ES-I3 (cell line): ENCODE measurements at regions not wholly inside any gene's neighbourhood (a gene's known extent, or its start where the extent isn't known, plus 50 kb on each side); places are given as distances from the start of the nearest gene placed in this dataset.

Experiments
- H3K36me3 ChIP-seq: 2 replicates; pipeline ENCODE4 v1.6.1; 2013; ENCODE audit warnings: mild to moderate bottlenecking, low read length, control low read depth, moderate library complexity; ENCODE audit not compliant: insufficient read depth
- H3K4me1 ChIP-seq: 2 replicates; pipeline ENCODE4 v1.6.1; 2013; ENCODE audit warnings: mild to moderate bottlenecking, control low read depth, low read length; ENCODE audit not compliant: insufficient read depth
- H3K9ac ChIP-seq: 2 replicates; pipeline ENCODE4 v1.6.1; 2013; ENCODE audit warnings: low read depth, mild to moderate bottlenecking, low read length, moderate library complexity
- H3K9me3 ChIP-seq: 2 replicates; pipeline ENCODE4 v1.6.1; 2013; ENCODE audit warnings: mild to moderate bottlenecking, low read length, moderate library complexity; ENCODE audit not compliant: control insufficient read depth, insufficient read depth

DNA sequence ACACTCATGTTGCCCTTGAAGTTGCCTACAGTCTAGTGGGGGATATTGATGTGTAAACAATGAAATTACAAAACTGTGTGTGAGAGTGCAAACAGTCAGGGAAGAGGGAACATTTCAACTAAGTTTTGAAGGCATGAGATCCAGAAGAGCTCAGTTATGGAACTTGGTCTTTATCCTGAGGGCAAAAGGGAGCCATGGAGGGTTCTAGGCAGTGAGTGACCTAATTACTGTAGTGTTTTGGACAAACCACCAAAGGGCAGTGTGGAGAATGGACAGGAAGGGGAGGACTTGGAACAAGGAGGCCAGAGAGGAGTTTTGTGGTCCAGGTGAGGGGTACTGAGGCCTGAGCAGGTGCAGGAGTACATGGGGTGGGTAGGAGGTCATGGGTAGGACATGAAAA lies 143.7 kb upstream of the SMIM23 start:
- no peaks in the 10 kb centered on the region for H3K9me3 ChIP-seq
- no peak overlapping the region for H3K9ac ChIP-seq
- H3K4me1 ChIP-seq: peaks cover 33% of the 10 kb centered on the region
- no peaks in the 10 kb centered on the region for H3K36me3 ChIP-seq

DNA sequence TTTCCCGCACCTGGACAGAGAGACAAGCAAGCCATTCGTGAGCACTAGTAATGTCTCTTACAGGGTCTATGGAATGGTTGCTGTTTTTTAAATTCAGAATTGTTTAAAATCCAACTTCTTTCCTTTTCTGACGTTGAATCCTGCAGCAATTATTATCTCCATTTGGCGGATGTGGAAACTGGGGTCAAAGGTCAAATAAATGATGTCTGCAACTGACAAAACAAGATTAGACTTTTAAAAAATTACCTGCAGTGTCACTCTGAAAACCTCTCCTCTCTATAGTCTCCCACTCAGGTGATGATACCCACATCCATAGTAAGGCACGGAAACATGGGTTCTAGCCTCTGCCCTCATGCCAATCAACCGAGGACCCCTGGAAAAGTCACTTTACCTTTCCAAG lies 142.7 kb upstream of the SMIM23 start:
- H3K9ac ChIP-seq: no peak overlapping the region
- H3K36me3 ChIP-seq: no peaks in the 10 kb centered on the region
- H3K9me3 ChIP-seq: no peaks in the 10 kb centered on the region
- peaks cover 39% of the 10 kb centered on the region for H3K4me1 ChIP-seq

DNA sequence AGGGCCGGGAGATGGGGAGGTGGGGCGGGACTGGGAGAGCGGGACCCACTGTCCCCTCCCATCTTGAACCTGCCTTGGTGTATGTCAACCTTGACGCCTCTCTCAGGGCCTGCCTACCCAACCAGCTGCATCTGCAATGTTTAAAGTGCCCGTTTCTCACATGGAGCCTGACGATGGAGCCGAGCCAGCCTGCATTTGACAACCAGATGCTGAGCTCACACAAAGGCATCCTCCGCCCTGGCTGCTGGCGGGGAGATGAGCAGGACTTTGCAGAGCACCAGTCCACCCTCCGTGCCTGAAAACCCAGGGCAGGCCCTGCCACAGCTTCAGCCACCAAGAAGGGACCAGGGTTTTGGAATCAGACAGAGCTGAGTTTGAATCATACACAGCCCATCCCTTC lies 141.1 kb upstream of the SMIM23 start:
- H3K9me3 ChIP-seq: no peaks in the 10 kb centered on the region
- no peaks in the 10 kb centered on the region for H3K36me3 ChIP-seq
- no peak overlapping the region for H3K9ac ChIP-seq
- peaks cover 46% of the 10 kb centered on the region for H3K4me1 ChIP-seq

DNA sequence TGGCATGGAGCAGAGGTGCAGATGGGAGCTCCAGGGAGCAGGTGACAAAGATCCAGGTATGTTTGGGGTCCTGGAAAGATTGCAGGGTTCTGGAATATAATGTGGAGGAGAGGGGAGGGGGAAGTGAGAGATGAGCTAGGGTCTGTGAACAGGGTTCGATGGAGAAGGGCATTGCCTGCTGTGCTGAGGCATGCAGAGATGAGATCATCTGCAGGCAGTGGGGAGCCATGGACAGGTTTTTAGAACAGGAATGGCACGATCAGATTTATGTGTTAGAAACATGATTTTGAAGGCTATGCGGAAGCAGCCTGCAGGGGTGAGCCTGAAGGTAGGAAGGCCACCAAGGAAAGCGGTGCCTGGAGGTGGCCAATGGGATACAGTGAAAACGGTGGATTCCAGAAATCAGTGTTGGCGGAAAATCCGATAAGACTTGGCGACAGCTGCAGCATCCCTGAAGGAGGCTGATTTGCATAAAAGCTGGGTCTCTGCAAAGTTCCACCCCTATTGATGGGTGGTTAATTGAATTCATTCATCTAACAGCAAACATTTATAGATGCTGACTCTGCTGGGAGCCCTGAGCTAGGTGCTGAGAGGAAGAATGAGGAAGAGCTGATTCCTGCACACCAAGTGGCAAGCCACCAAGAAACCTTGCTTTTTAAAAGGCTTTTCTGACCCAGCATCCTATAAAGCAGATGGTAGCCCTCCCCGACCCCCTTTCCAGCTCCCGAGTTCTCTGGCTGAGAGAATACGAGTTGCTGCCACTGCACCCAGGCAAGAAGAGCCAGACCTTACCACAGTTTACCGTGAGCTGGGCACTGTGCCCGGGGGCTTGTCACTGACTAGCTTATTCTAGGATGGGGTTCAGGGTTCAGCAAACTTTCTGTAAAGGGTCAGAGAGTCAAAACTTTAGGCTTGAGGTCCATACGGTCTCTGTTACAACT lies 139.2 kb upstream of the SMIM23 start:
- no peak overlapping the region for H3K9ac ChIP-seq
- no peaks in the 10 kb centered on the region for H3K9me3 ChIP-seq
- peaks cover 46% of the 10 kb centered on the region for H3K4me1 ChIP-seq
- H3K36me3 ChIP-seq: no peaks in the 10 kb centered on the region

DNA sequence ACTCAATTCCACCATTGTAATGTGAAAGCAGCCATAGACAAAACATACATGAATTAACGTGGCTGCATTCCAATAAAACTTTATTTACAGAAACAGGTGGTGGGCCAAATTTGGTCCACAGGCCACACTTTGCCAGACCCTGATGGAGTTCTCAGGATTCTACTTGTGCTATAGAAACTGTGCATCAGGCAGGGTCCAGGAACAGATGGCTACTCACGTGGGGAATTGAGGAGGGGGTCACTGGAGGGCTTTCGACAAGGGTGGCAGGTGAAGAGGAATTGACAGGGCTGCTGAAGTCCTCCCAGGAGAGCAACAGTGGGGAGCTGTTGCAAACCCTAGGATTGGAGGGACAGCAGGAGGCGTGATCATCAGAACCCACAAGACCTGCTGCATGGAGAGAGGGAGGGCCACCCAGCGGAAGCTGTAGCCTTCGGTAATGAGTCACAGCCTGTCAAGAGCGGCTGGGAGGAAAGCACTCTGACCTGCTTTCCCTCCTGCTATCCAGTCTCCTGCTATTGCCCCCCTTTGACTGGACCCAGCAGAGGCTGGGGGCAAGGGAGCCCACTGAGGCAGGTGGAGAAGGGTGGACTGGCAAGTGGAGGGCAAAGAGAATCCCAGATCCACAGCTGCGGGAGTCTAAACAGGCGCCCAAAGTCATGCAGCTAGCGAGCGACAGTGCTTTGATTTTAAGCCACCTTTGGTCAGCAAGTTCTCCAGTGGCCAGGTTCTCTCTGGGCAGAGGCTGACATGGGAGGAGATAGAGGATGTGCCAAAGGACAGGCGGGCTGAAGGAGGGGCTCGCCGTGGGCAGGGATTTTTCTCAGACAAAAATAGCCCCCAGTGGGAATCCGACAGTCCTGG lies 138.3 kb upstream of the SMIM23 start:
- Histone ChIP-seq H3K9ac (no peak overlapping the region), H3K36me3 (no peaks in the 10 kb centered on the region), H3K9me3 (no peaks in the 10 kb centered on the region), H3K4me1 (peaks cover 46% of the 10 kb centered on the region)

DNA sequence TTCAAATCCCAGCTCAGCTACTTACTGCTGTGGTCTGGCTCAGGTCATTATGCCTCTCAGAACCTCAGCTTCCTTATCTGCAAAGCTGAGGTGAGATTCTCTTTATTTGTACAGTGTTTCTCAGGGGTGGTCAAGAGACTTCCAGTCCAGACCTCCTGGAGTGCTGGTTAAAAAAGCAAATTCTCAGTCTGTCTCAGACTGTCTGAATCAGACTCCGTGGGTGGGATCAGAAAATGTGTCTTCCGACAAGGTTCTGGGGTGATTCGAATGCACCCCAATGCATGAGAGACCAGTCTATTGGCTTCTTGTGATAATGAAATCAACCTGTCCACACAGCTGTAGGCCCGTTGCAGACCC lies 137.7 kb upstream of the SMIM23 start:
- H3K9me3 ChIP-seq: no peaks in the 10 kb centered on the region
- H3K4me1 ChIP-seq: peaks cover 46% of the 10 kb centered on the region
- no peak overlapping the region for H3K9ac ChIP-seq
- H3K36me3 ChIP-seq: no peaks in the 10 kb centered on the region

DNA sequence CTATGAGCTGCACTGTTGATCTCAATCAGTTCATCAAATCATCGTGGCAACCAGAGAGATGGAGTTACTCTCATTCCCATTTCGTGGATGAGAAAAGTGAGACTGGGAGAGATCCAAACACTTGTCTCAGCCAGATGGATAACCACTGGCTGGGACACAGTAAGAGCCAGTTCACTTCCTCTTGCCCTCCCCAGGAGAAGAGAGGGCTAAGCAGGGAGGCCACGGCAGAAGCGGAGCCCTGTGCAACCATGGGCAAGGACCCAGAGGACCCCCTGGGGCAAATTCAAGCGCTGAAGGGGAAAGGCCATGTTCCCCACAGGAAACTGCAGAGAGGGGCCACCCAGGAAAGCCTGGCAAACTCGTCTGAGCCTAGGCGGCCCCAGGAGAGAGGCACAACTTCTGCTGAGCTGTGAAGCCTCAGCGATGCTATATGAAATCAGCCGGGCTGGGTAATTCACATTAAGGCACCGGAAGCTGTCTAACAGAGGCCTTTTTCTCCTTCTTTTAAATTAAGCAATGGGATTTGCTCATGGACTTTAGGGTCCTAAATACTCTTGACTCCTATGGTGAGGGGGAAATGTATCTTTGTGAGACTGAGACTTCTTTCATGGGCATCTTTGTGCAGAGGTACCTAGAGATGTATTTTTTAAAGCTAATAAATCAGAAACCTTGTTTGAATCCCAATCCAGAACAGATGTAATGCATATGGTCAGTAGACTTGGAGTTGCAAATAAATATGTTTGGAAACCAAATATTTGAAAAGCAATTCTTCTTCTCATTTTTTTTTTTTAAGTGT lies 137.1 kb upstream of the SMIM23 start:
- peaks cover 45% of the 10 kb centered on the region for H3K4me1 ChIP-seq
- H3K36me3 ChIP-seq: no peaks in the 10 kb centered on the region
- H3K9ac ChIP-seq: no peak overlapping the region
- no peaks in the 10 kb centered on the region for H3K9me3 ChIP-seq

DNA sequence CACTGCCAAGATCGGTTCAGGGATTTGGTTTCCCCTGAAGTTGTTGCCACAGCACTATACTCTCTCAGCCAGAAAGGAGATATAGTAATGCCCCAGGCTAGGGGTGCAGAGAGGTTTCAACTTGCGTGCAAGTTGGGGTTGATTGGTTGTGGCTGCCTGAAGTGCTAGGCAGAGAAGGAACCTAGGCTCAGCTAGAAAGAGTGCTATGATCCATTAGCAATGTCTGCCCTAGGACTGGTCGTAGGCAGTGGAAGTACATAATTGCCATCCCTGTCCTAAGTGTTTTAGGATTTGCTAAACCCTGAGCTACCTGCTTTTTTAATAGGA lies 136.6 kb upstream of the SMIM23 start:
- Histone ChIP-seq H3K36me3 (no peaks in the 10 kb centered on the region), H3K9me3 (no peaks in the 10 kb centered on the region), H3K4me1 (peaks cover 39% of the 10 kb centered on the region), H3K9ac (no peak overlapping the region)

DNA sequence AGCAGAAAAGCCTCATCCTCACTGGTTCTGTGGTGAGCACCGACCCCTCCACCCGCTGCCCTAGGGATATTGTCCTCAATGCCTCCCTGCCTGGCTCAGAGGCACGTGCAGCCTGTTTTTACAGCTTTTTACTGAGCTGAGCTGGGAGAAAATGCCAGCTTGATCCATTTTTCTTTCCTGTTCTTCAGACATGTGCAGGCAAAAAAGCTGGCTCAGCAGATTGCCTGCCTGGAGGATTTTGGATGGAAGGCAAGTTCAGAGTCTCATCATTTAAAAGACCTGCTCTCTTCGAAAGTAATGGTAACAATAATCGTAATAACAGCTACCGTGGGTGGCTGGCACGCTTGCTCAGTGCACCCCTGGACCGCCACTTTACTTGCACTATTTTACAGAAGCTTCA lies 135.0 kb upstream of the SMIM23 start:
- Histone ChIP-seq H3K36me3 (no peaks in the 10 kb centered on the region), H3K9ac (no peak overlapping the region), H3K9me3 (no peaks in the 10 kb centered on the region), H3K4me1 (peaks cover 24% of the 10 kb centered on the region)

DNA sequence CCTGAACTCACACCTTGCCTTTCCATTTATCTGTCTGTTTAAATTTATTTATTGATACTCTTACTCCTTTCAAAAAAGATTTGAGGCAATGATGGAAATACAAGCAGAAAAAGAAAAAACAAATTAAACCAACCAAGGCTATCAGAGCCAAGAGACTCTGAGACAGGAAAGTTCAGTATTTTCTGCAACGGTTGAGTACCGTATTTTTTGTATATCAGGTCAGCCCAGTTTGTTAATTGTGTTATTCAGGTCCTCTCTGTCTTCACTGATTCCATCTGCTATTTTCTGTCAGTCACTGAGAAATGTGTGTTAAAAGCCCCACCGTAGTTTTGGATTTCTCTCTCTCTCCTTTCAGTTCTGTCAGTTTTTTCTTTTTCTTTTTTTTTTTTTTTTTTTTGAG lies 134.5 kb upstream of the SMIM23 start:
- Histone ChIP-seq H3K9me3 (no peaks in the 10 kb centered on the region), H3K9ac (no peak overlapping the region), H3K36me3 (no peaks in the 10 kb centered on the region), H3K4me1 (peaks cover 19% of the 10 kb centered on the region; the same call in 1 of the 2 replicates)

DNA sequence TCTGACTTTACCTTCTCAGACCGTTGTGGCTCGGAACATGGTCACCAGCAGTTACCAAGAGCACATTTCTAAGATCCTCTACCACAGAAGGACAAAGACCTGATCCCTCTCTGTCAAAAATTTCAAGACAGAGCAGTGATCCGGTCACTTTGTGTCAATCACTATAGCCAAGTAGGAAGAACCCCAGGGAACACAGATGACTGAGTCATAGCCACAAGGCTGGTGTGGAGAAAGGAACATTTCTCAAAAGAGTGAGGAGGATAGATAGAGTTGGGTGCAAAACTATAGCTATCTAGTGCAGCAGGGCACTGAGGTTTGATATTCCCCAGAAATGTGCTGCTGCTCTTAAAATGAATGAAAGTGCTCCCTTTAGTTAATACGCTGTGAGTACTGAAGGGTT lies 130.7 kb upstream of the SMIM23 start:
- Histone ChIP-seq H3K4me1 (0 out of 2 replicates have a peak, but pooled peaks cover under 1% of the 10 kb centered on the region), H3K36me3 (no peaks in the 10 kb centered on the region), H3K9ac (no peak overlapping the region), H3K9me3 (no peaks in the 10 kb centered on the region)

DNA sequence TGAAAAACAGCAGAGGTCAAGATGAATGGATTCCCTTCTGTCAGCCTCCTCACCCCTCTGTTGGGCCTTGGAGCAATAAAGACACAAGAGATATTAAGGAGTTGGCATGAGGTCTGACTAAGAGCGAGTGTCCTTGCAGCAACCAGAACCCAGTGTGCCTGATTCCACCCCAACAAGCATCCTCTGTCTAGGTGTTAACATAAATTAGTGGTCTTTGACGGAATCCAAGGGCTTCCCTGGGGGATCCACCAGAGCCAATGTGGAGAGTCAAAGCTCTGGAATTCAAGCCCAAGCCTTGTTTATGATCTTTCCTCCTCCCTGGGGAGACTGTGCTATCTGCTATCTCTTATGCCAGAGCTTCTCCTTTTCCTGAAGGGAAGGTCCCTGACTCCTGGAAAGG lies 128.1 kb upstream of the SMIM23 start:
- H3K9ac ChIP-seq: no peak overlapping the region
- no peaks in the 10 kb centered on the region for H3K9me3 ChIP-seq
- H3K36me3 ChIP-seq: no peaks in the 10 kb centered on the region
- H3K4me1 ChIP-seq: 0 out of 2 replicates have a peak, but pooled peaks cover 8% of the 10 kb centered on the region

DNA sequence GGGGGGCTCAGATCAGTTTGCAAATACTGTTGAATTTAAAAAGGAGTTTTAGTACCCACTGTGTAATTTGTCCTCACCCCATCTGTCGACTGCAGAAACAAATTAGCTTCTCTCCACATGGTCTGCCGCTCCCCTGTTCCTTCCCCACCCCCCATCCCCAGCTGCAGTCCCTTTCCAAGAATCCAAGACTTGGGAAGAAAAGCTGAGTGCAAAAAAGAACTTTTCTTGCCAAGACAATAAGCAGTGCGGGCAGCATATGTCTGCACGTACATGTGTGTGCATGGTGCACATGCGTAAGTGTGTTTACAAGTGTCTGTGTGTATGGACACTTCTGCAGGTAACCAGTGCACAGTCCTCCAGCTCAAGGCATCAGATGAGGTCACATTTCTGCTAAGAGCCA lies 125.7 kb upstream of the SMIM23 start:
- Histone ChIP-seq H3K36me3 (no peaks in the 10 kb centered on the region), H3K9me3 (no peaks in the 10 kb centered on the region), H3K9ac (no peak overlapping the region), H3K4me1 (0 out of 2 replicates have a peak, but pooled peaks cover 8% of the 10 kb centered on the region)

DNA sequence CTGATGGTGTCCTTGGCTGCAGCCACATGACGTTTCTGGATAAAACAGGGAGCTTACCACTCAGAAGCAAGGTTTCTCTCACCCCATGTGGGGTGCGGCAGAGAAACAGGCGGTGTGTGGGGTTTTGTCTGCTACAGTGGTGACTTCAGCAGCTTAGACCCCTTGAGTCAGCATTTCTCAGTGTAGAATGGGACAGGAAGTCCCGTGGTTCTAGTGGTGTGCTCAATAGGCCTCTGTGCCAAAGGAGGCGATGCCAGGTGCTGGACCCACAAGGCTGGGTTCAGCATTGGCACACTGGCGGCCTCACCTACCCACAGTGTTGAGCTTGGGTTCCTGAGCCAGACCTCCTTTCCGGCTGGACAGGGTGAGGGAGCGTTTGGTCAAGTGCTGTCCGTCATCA lies 125.2 kb upstream of the SMIM23 start:
- no peaks in the 10 kb centered on the region for H3K9me3 ChIP-seq
- H3K4me1 ChIP-seq: 0 out of 2 replicates have a peak, but pooled peaks cover 8% of the 10 kb centered on the region
- no peak overlapping the region for H3K9ac ChIP-seq
- H3K36me3 ChIP-seq: no peaks in the 10 kb centered on the region
